Neuronal stem cell (in vitro differentiated cells): ENCODE measurements at regions not wholly inside any gene's neighbourhood (a gene's known extent, or its start where the extent isn't known, plus 50 kb on each side); places are given as distances from the start of the nearest gene placed in this dataset.

Source experiments
- DNase-seq: peaks from one replicate; pipeline ENCODE4 v3.0.0-alpha.2; 2013; ENCODE audit warnings: low spot score
- H2AFZ ChIP-seq: one replicate; pipeline ENCODE4 v1.6.1; 2013; ENCODE audit warnings: mild to moderate bottlenecking, low read length, inconsistent platforms
- H2AK5ac ChIP-seq: 2 replicates; pipeline ENCODE4 v1.6.1; 2013; ENCODE audit warnings: low read depth, mild to moderate bottlenecking, inconsistent platforms, low read length, moderate library complexity, mixed read lengths
- H2BK120ac ChIP-seq: 2 replicates; pipeline ENCODE4 v1.6.1; 2013; ENCODE audit warnings: low read depth, mild to moderate bottlenecking, inconsistent platforms, low read length, moderate library complexity, mixed read lengths
- H2BK12ac ChIP-seq: one replicate; pipeline ENCODE4 v1.6.1; 2013; ENCODE audit warnings: low read length, inconsistent platforms
- H2BK15ac ChIP-seq: 2 replicates; pipeline ENCODE4 v1.6.1; 2013; ENCODE audit warnings: mild to moderate bottlenecking, low read length, inconsistent platforms, mixed read lengths
- H2BK5ac ChIP-seq: one replicate; pipeline ENCODE4 v1.6.1; 2013; ENCODE audit warnings: inconsistent platforms, mild to moderate bottlenecking, low read length, moderate library complexity
- H3K14ac ChIP-seq: one replicate; pipeline ENCODE4 v1.6.1; 2013; ENCODE audit warnings: low read length, inconsistent platforms
- H3K18ac ChIP-seq: 2 replicates; pipeline ENCODE4 v1.6.1; 2013; ENCODE audit warnings: low read length, inconsistent platforms
- H3K23ac ChIP-seq: 2 replicates; pipeline ENCODE4 v1.6.1; 2013; ENCODE audit warnings: low read depth, mild to moderate bottlenecking, mixed read lengths, low read length, inconsistent platforms; ENCODE audit not compliant: poor library complexity
- H3K27ac ChIP-seq: replicated peaks from 3 replicates; pipeline ENCODE4 v1.5.1; 2013; ENCODE audit warnings: low read length, inconsistent platforms
- H3K27me3 ChIP-seq, 3 experiments: 2 replicates each; pipeline ENCODE4 v1.6.1; 2013; ENCODE audit warnings: low read length in 3 of 3, mild to moderate bottlenecking in 2 of 3, inconsistent platforms in 1 of 3, low read depth in 1 of 3, mixed read lengths in 1 of 3, moderate library complexity in 1 of 3; ENCODE audit not compliant: control insufficient read depth in 3 of 3, insufficient read depth in 3 of 3
- H3K36me3 ChIP-seq, 2 donors: replicated peaks in 1 of 2; 2 replicates each; pipeline ENCODE4 v1.6.1; 2013; ENCODE audit warnings: low read length in 2 of 2; ENCODE audit not compliant: control insufficient read depth in 2 of 2, insufficient read depth in 2 of 2
- H3K4ac ChIP-seq: 2 replicates; pipeline ENCODE4 v1.6.1; 2013; ENCODE audit warnings: inconsistent platforms, mild to moderate bottlenecking, low read length, moderate library complexity
- H3K4me1 ChIP-seq, 2 donors: 1 replicate in 1 of 2; 2 replicates in 1 of 2; pipeline ENCODE4 v1.6.1; 2013; ENCODE audit warnings: low read length in 2 of 2, low read depth in 1 of 2; ENCODE audit not compliant: control insufficient read depth in 2 of 2, insufficient read depth in 1 of 2
- H3K4me2 ChIP-seq: one replicate; pipeline ENCODE4 v1.6.1; 2013; ENCODE audit warnings: mild to moderate bottlenecking, low read length, inconsistent platforms; ENCODE audit not compliant: insufficient read depth, poor library complexity, severe bottlenecking
- H3K4me3 ChIP-seq, 2 donors: 2 replicates each; pipeline ENCODE4 v1.5.1; 2013; ENCODE audit warnings: low read length in 2 of 2, mild to moderate bottlenecking in 2 of 2, inconsistent platforms in 1 of 2, moderate library complexity in 1 of 2
- H3K79me1 ChIP-seq: one replicate; pipeline ENCODE4 v1.6.1; 2013; ENCODE audit warnings: low read depth, mild to moderate bottlenecking, inconsistent platforms, low read length, moderate library complexity
- H3K9ac ChIP-seq: one replicate; pipeline ENCODE4 v1.6.1; 2013; ENCODE audit warnings: mild to moderate bottlenecking, low read depth, low read length, inconsistent platforms; ENCODE audit not compliant: poor library complexity
- H3K9me3 ChIP-seq, 2 donors: replicated peaks in 1 of 2; 2 replicates each; pipeline versions ENCODE3 to v1.6.1; 2013; ENCODE audit warnings: low read length in 2 of 2, mild to moderate bottlenecking in 2 of 2, inconsistent platforms in 1 of 2, low read depth in 1 of 2, mixed read lengths in 1 of 2, moderate library complexity in 1 of 2; ENCODE audit not compliant: control insufficient read depth in 2 of 2, insufficient read depth in 1 of 2
- H4K8ac ChIP-seq: one replicate; pipeline ENCODE4 v1.6.1; 2013; ENCODE audit warnings: low read depth, mild to moderate bottlenecking, inconsistent platforms, low read length, moderate library complexity
- H4K91ac ChIP-seq: one replicate; pipeline ENCODE4 v1.6.1; 2013; ENCODE audit warnings: low read length, low read depth, mild to moderate bottlenecking, inconsistent platforms; ENCODE audit not compliant: poor library complexity
- WGBS, 2 donors: extraction: QIAGEN DNeasy Blood & Tissue Kit; methylation state at CpG; one replicate each; pipeline ENCODE4 v1.1.7; 2013; ENCODE audit warnings: missing lambda C conversion rate in 2 of 2, mixed read lengths in 1 of 2; ENCODE audit not compliant: insufficient read length in 2 of 2, insufficient replicate concordance in 1 of 2; ENCODE audit errors: extremely low coverage in 2 of 2; 5-methylcytosine and 5-hydroxymethylcytosine counted together

- Histone ChIP-seq H3K4me2 (no peak overlapping the region), H2BK5ac (no peak overlapping the region), H2BK120ac (no peak overlapping the region), H2AK5ac (no peak overlapping the region), H3K18ac (no peak overlapping the region), H3K79me1 (no peaks in the 10 kb centered on the region), H4K8ac (no peak overlapping the region), H2BK12ac (no peak overlapping the region), H3K4ac (no peak overlapping the region), H3K9ac (no peak overlapping the region), H3K4me1 (peaks cover 24 to 37% of the 10 kb centered on the region in 2 donors), H3K9me3 (peaks cover 0 to 5% of the 10 kb centered on the region in 2 donors), H3K23ac (no peak overlapping the region), H3K27me3 (no peaks in the 10 kb centered on the region), H3K14ac (no peak overlapping the region), H3K4me3 (no peak overlapping the region), H2AFZ (no peak overlapping the region), H4K91ac (no peak overlapping the region), H3K27ac (no peak overlapping the region), H2BK15ac (no peak overlapping the region), H3K36me3 (no peaks in the 10 kb centered on the region)
- no CpG with 5 or more reads among the region's 2 CpGs for WGBS, 2 donors
- DNase-seq, result no peak
Observed at GRCh38 chr13:99692854-99693253, 191.6 kb downstream of the TM9SF2 start.

DNA sequence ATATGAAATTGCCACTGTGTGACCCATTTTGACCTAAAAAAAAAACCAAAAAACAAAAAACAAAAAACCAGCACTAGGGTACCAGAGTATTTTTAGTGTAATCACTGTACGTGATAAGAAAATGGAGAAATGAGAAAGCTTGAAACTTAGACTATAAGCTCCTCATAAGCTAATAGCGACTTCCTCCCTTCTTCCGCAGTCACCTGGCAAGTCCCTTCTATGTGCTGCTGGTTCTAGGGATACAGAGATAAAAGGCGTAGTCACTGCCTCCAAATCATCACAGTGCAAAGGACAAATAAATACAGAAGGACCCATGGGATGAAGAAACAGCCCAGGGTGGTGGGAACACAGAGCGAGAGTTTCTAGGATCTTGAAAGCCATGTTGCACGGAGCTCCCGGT, 190.3 kb downstream of the TM9SF2 start:
- Histone ChIP-seq H2BK15ac (no peak overlapping the region), H3K27me3 (no peaks in the 10 kb centered on the region), H3K23ac (no peak overlapping the region), H2BK5ac (no peak overlapping the region), H3K4ac (no peak overlapping the region), H2BK120ac (no peak overlapping the region), H3K79me1 (no peaks in the 10 kb centered on the region), H3K27ac (peak overlapping the region; percentile 47), H2BK12ac (no peak overlapping the region), H3K4me2 (no peak overlapping the region), H3K36me3 (no peaks in the 10 kb centered on the region), H3K4me3 (no peak overlapping the region), H2AK5ac (no peak overlapping the region), H4K8ac (no peak overlapping the region), H2AFZ (peak overlapping the region; percentile 14), H3K14ac (no peak overlapping the region), H3K9me3 (peaks cover 0 to 5% of the 10 kb centered on the region in 2 donors), H3K4me1 (peaks cover 29 to 50% of the 10 kb centered on the region in 2 donors), H3K18ac (no peak overlapping the region), H4K91ac (no peak overlapping the region), H3K9ac (no peak overlapping the region)
- DNase-seq, result no peak
- no CpG with 5 or more reads among the region's 7 CpGs for WGBS, 2 donors

DNA sequence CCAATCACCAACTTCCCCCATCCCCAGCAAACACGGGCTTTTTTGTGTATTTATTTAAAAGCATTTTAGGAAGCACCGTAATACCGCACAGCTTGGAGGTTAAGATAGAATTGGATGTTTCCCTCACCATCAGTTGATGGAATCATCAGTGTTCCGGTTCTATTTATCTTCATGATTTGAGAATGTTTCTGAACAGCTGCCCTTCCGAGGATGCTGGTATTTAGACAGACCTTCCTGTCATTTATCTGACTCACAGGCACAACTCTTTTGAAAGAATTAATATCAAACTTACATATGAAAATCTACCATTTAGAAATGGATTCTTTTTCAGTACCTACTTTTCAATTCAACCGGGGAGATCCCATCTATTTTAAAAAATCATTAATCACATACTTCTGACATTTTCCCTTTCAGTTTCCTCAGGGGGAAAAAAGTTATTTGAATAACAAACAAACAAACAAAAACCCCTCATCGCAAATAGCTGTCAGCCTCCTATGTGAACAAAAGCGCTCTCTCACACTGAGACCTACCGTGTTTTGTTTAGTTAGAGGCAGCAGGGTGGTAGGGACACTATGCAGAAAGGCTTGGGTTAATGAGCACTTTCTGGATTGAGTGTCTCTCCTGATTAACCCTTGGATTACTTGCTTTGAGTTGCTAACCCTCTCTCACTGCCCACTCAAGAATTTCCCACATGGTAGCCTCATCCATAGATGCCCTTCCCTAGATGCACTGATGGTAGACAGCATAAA, 189.3 kb downstream of the TM9SF2 start:
- H3K4me2 ChIP-seq, result no peak overlapping the region
- H3K27me3 ChIP-seq, result no peaks in the 10 kb centered on the region
- H3K36me3 ChIP-seq, result no peaks in the 10 kb centered on the region
- H3K14ac ChIP-seq, result no peak overlapping the region
- H2AK5ac ChIP-seq, result no peak overlapping the region
- H2BK15ac ChIP-seq, result no peak overlapping the region
- H2AFZ ChIP-seq, result peak overlapping the region; percentile 18
- H3K9ac ChIP-seq, result no peak overlapping the region
- no peak overlapping the region for H3K18ac ChIP-seq
- no peak overlapping the region for H3K4me3 ChIP-seq
- peak; percentile 47 for DNase-seq
- H2BK5ac ChIP-seq, result no peak overlapping the region
- H3K4ac ChIP-seq, result no peak overlapping the region
- H2BK120ac ChIP-seq, result no peak overlapping the region
- H2BK12ac ChIP-seq, result no peak overlapping the region
- WGBS, 2 donors, result no CpG with 5 or more reads among the region's 9 CpGs
- H4K8ac ChIP-seq, result no peak overlapping the region
- no peak overlapping the region for H4K91ac ChIP-seq
- no peak overlapping the region for H3K23ac ChIP-seq
- H3K9me3 ChIP-seq, result peaks cover 0 to 5% of the 10 kb centered on the region in 2 donors
- H3K4me1 ChIP-seq, result peaks cover 35 to 57% of the 10 kb centered on the region in 2 donors
- no peaks in the 10 kb centered on the region for H3K79me1 ChIP-seq
- H3K27ac ChIP-seq, result peak overlapping the region; percentile 66

DNA sequence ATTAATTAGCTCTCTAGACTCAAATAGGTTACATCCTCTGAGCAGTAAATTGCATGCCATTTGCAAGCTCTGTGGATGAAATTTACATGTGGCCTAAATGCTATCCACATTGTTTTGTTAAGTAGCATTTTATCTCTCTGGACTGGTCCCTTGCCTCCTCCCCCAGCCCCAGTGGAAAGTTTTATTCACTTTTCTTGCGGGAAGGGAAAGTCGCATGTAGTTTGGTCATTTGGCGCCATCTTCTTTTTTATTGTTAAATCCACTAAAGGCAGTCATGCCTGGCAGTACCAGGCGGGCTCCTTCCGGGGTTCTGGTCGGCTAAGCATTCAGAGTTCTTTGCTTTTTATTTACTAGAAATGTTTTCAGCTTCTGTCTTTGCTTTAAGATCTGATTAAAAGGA, 188.7 kb downstream of the TM9SF2 start:
- Histone ChIP-seq H2AFZ (peak overlapping the region; percentile 18), H3K4me1 (peaks cover 35 to 57% of the 10 kb centered on the region in 2 donors), H3K9me3 (peaks cover 0 to 5% of the 10 kb centered on the region in 2 donors), H2AK5ac (no peak overlapping the region), H3K79me1 (no peaks in the 10 kb centered on the region), H4K8ac (no peak overlapping the region), H3K4ac (no peak overlapping the region), H3K9ac (no peak overlapping the region), H3K4me2 (peak overlapping the region; percentile 21), H2BK5ac (no peak overlapping the region), H2BK120ac (no peak overlapping the region), H3K36me3 (no peaks in the 10 kb centered on the region), H2BK12ac (no peak overlapping the region), H4K91ac (no peak overlapping the region), H3K4me3 (no peak overlapping the region), H3K23ac (no peak overlapping the region), H3K14ac (no peak overlapping the region), H3K18ac (no peak overlapping the region), H2BK15ac (no peak overlapping the region), H3K27ac (peak overlapping the region; percentile 66), H3K27me3 (no peaks in the 10 kb centered on the region)
- WGBS, 2 donors, result no CpG with 5 or more reads among the region's 6 CpGs
- no peak for DNase-seq
